Ascending aorta (tissue), 2 donors: ENCODE measurements at regions not wholly inside any gene's neighbourhood (a gene's known extent, or its start where the extent isn't known, plus 50 kb on each side); places are given as distances from the start of the nearest gene placed in this dataset.

ENCODE experiments used
- DNase-seq, 2 donors: peaks; one replicate each; pipeline ENCODE4 v3.0.0-alpha.2; 2019; ENCODE audit warnings: low spot score in 2 of 2
- H3K27ac ChIP-seq, 2 donors: fragments of 200-600 bp; sonication (generic); one replicate each; pipeline ENCODE4 v1.5.1; 2016 to 2017; ENCODE audit warnings: mild to moderate bottlenecking in 1 of 2
- H3K27me3 ChIP-seq: fragments of 200-600 bp; sonication (generic); one replicate; pipeline ENCODE4 v1.5.1; 2017
- H3K36me3 ChIP-seq, 2 donors: fragments of 200-600 bp; sonication (generic); one replicate each; pipeline ENCODE4 v1.5.1; 2016
- H3K4me1 ChIP-seq, 2 donors: fragments of 200-600 bp; sonication (generic); one replicate each; pipeline ENCODE4 v1.5.1; 2016 to 2017; ENCODE audit warnings: mild to moderate bottlenecking in 1 of 2
- H3K4me3 ChIP-seq, 2 donors: fragments of 200-600 bp; sonication (generic); one replicate each; pipeline ENCODE4 v1.5.1; 2016 to 2017; ENCODE audit warnings: mild to moderate bottlenecking in 1 of 2
- H3K9me3 ChIP-seq, 2 donors: fragments of 200-600 bp; sonication (generic); one replicate each; pipeline ENCODE4 v1.5.1; 2016
- intact Hi-C: fragments of 100-400 bp; cut with DNase I; formaldehyde crosslinking; loops from one replicate; pipeline ENCODE4 v1.15.1; 2023
- TF ChIP-seq, protein P1 (sequence below), 3 experiments: fragments of 200-600 bp in 2 of 3; fragments of 450-650 bp in 1 of 3; sonication (generic) in 2 of 3; IDR thresholded peaks; one replicate each; pipeline ENCODE4 v1.5.1; 2016 to 2019; ENCODE audit warnings: antibody characterized with exemption in 3 of 3, mild to moderate bottlenecking in 1 of 3, moderate library complexity in 1 of 3

DNA sequence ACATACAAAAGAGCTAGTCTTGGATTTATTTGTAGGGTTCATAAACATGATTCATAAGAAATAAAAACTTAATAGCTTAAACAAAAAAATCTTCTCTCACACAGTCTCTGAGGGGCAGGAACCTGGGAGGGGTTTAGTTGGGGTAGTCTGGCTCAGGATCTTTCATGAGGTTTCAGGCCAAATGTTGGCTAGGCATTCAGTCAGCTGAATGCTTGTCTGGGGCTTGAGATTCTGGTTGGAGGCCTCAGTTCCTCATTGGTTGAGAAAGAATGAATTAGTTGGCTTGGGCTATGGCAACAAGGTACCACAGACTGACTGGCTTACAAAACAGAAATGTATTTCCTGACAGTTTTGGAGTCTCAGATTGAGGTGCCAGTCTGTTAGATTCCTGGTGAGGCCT is 74.3 kb downstream of the ANKRD7 start:
- TF ChIP-seq, protein P1, sequence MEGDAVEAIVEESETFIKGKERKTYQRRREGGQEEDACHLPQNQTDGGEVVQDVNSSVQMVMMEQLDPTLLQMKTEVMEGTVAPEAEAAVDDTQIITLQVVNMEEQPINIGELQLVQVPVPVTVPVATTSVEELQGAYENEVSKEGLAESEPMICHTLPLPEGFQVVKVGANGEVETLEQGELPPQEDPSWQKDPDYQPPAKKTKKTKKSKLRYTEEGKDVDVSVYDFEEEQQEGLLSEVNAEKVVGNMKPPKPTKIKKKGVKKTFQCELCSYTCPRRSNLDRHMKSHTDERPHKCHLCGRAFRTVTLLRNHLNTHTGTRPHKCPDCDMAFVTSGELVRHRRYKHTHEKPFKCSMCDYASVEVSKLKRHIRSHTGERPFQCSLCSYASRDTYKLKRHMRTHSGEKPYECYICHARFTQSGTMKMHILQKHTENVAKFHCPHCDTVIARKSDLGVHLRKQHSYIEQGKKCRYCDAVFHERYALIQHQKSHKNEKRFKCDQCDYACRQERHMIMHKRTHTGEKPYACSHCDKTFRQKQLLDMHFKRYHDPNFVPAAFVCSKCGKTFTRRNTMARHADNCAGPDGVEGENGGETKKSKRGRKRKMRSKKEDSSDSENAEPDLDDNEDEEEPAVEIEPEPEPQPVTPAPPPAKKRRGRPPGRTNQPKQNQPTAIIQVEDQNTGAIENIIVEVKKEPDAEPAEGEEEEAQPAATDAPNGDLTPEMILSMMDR (IDR thresholded peaks at IDR 0.05) = no peak
- Histone ChIP-seq H3K4me3 (no peak overlapping the region), H3K36me3 (no peaks in the 10 kb centered on the region), H3K27me3 (no peaks in the 10 kb centered on the region), H3K27ac (peak overlapping the region in 1 of 2 donors; percentile 31), H3K9me3 (no peaks in the 10 kb centered on the region), H3K4me1 (no peaks in the 10 kb centered on the region)
- no peak for DNase-seq
- intact Hi-C loops = no loop called here

DNA sequence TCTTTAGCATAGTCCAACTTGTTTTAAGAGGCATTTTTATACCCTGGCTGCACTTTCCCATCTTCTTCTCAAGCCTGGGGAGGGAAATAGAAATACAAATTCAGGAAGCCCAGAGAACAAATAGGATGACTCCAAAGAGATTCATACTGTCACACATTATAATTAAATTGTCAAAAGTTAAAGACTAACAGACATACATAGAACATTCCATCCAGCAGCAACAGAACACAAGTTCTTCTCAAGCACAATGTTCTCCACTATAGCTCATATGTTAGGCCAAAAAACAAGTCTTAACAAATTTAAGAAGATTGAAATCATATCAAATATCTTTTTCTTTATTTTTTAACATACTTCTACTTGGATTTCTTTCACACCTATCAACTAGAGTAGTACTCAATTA is 75.7 kb downstream of the ANKRD7 start:
- H3K4me1 ChIP-seq = no peaks in the 10 kb centered on the region
- no peak overlapping the region for H3K4me3 ChIP-seq
- H3K9me3 ChIP-seq = no peaks in the 10 kb centered on the region
- DNase-seq = no peak
- intact Hi-C loops = no loop called here
- no peak overlapping the region for H3K27ac ChIP-seq
- H3K27me3 ChIP-seq = no peaks in the 10 kb centered on the region
- H3K36me3 ChIP-seq = no peaks in the 10 kb centered on the region
- TF ChIP-seq, protein P1 (IDR thresholded peaks at IDR 0.05) = no peak

DNA sequence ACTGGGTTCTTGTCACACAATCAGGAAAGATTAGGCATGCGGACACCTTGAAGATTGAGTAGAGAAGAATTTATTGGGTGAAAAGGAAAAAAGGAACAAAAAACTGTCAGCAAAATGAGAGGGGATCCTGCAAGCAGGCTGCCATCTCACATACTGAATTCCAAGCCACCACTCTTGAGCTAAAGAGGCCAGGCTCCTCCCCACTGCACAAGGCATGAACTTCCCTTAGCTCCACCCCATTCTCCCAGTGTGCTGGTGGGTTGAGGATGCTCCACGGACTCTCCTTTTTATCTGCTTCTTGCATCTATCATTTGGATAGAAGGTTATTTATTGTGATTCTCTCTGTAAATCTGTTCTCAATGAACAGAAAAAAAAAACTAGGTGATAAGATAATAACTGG is 79.6 kb downstream of the ANKRD7 start:
- DNase-seq = no peak
- TF ChIP-seq, protein P1 (IDR thresholded peaks at IDR 0.05) = no peak

GRCh38 chr7:118305671-118306070 is 81.2 kb downstream of the ANKRD7 start:
- TF ChIP-seq, protein P1 (IDR thresholded peaks at IDR 0.05) = no peak
- Histone ChIP-seq H3K9me3 (no peaks in the 10 kb centered on the region), H3K4me1 (no peaks in the 10 kb centered on the region), H3K4me3 (no peak overlapping the region), H3K36me3 (no peaks in the 10 kb centered on the region), H3K27me3 (no peaks in the 10 kb centered on the region), H3K27ac (no peak overlapping the region)
- no peak for DNase-seq
- intact Hi-C loops = no loop called here

More for the DNA sequence above, 79.6 kb downstream of the ANKRD7 start:
- H3K27ac ChIP-seq = no peak overlapping the region
- H3K36me3 ChIP-seq = no peaks in the 10 kb centered on the region
- intact Hi-C loops = no loop called here
- no peaks in the 10 kb centered on the region for H3K4me1 ChIP-seq
- no peak overlapping the region for H3K4me3 ChIP-seq
- no peaks in the 10 kb centered on the region for H3K27me3 ChIP-seq
- H3K9me3 ChIP-seq = no peaks in the 10 kb centered on the region

DNA sequence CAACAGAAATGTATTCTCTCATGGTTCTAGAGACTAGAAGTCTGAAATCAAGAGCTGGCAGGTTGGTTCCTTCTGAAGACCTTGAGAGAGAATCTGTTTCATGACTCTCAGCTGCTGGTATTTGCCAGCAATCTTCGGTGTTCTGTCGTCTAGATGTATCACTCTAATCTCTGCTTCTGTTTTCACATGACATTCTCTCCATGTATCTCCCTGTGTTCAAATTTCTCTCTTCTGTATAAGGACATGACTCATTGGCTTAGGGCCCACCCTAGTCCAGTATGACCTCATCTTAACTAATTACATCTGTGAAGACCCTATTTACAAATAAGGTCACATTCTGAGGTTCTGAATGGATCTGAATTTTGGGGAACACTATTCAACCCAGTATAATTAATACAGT is 82.3 kb downstream of the ANKRD7 start:
- TF ChIP-seq, protein P1 (IDR thresholded peaks at IDR 0.05) = no peak
- no peak for DNase-seq
- Histone ChIP-seq H3K27me3 (no peaks in the 10 kb centered on the region), H3K9me3 (no peaks in the 10 kb centered on the region), H3K4me3 (no peak overlapping the region), H3K27ac (no peak overlapping the region), H3K4me1 (no peaks in the 10 kb centered on the region), H3K36me3 (no peaks in the 10 kb centered on the region)
- intact Hi-C loops = no loop called here
